WI38 (cell line): ENCODE measurements at regions not wholly inside any gene's neighbourhood (a gene's known extent, or its start where the extent isn't known, plus 50 kb on each side); places are given as distances from the start of the nearest gene placed in this dataset.

ENCODE experiments used
- H3K4me3 ChIP-seq: 2 replicates; pipeline ENCODE4 v1.5.1; 2011; ENCODE audit warnings: low read depth, mild to moderate bottlenecking, control low read depth, low read length
- CTCF ChIP-seq: IDR thresholded peaks from 2 replicates; pipeline ENCODE4 v1.5.1; 2012; ENCODE audit warnings: low read depth, mild to moderate bottlenecking, control low read depth, low read length

- TF ChIP-seq CTCF = no peak
- no peak overlapping the region for H3K4me3 ChIP-seq
Measured at GRCh38 chr2:238743243-238744065, 104.4 kb upstream of the TWIST2 start.

- no peak for TF ChIP-seq CTCF
Measured at GRCh38 chr2:238744951-238745350, 102.9 kb upstream of the TWIST2 start.

GRCh38 chr2:238745997-238746396, 101.9 kb upstream of the TWIST2 start:
- no peak for TF ChIP-seq CTCF
- no peak overlapping the region for H3K4me3 ChIP-seq

More at GRCh38 chr2:238744951-238745350, 102.9 kb upstream of the TWIST2 start:
- H3K4me3 ChIP-seq = no peak overlapping the region

- H3K4me3 ChIP-seq = no peak overlapping the region
- TF ChIP-seq CTCF = no peak
Measured at GRCh38 chr2:238747114-238747513, 100.8 kb upstream of the TWIST2 start.

GRCh38 chr2:238747557-238747956, 100.3 kb upstream of the TWIST2 start:
- H3K4me3 ChIP-seq = no peak overlapping the region
- TF ChIP-seq CTCF = no peak

GRCh38 chr2:238750212-238750904, 97.5 kb upstream of the TWIST2 start:
- no peak for TF ChIP-seq CTCF

GRCh38 chr2:238754259-238754658, 93.6 kb upstream of the TWIST2 start:
- no peak overlapping the region for H3K4me3 ChIP-seq

More at GRCh38 chr2:238750212-238750904, 97.5 kb upstream of the TWIST2 start:
- no peak overlapping the region for H3K4me3 ChIP-seq

More at GRCh38 chr2:238754259-238754658, 93.6 kb upstream of the TWIST2 start:
- TF ChIP-seq CTCF = peak; percentile 10; the same call in 1 of the 2 replicates
